K562 (cell line): ENCODE measurements at regions not wholly inside any gene's neighbourhood (a gene's known extent, or its start where the extent isn't known, plus 50 kb on each side); places are given as distances from the start of the nearest gene placed in this dataset.

Source experiments
- ATAC-seq: fragments of 200-7000 bp; cut with Tn5 transposase; 3 replicates; pipeline ENCODE4 v1.9.1; 2020; ENCODE audit warnings: moderate library complexity
- BruUV-seq: library from RNA; stranded (reverse); fragments of 400-500 nt; replicated peaks from 2 replicates; lab custom pipeline; 2021; lab: Mats Ljungman, UMichigan
- CTCF ChIA-PET: fragments of 300-600 bp; formaldehyde crosslinking; extraction: SDS; loops from one replicate; lab custom pipeline; 2021; ENCODE audit warnings: low intra/inter-chr PET ratio; lab: Yijun Ruan, JAX
- POLR2A ChIA-PET: fragments of 300-600, 350-650 bp; sonication (Branson Sonifier 250); formaldehyde crosslinking; extraction: SDS; loops from one replicate; lab custom pipeline; 2021; ENCODE audit warnings: antibody characterized with exemption, inconsistent platforms; lab: Yijun Ruan, JAX
- DNase-seq, 4 experiments: peaks; one replicate each; pipeline versions ENCODE4 v3.0.0 to v3.0.0-alpha.2; 2011 to 2018; ENCODE audit warnings: low spot score in 3 of 4, mixed read lengths in 3 of 4; ENCODE audit errors: extremely low read depth in 1 of 4
- FAIRE-seq: peaks from 2 replicates; lab custom pipeline; 2011; peaks lifted over from hg19 to GRCh38; lab: Jason Lieb, UNC
- H2AFZ ChIP-seq: 2 replicates; pipeline ENCODE4 v1.6.0; 2011; ENCODE audit warnings: low read depth, low read length, control low read depth, inconsistent platforms
- H3K27ac ChIP-seq: fragments of 200-600 bp; 3 replicates; pipeline ENCODE4 v1.8.0; 2011; ENCODE audit warnings: low read depth, mild to moderate bottlenecking, control low read depth, inconsistent platforms, low read length, moderate library complexity, mixed read lengths; ENCODE audit errors: extremely low read depth
- H3K27me3 ChIP-seq, 2 experiments: fragments of 300-600 bp in 1 of 2; 2 replicates in 1 of 2; 3 replicates in 1 of 2; pipeline versions ENCODE4 v1.6.0 to v1.8.0; 2011; ENCODE audit warnings: inconsistent platforms in 2 of 2, low read length in 2 of 2, mild to moderate bottlenecking in 1 of 2, mixed read lengths in 1 of 2, moderate library complexity in 1 of 2; ENCODE audit not compliant: control insufficient read depth in 2 of 2, insufficient read depth in 2 of 2
- H3K36me3 ChIP-seq: fragments of 300-600 bp; 3 replicates; pipeline ENCODE4 v1.8.0; 2011; ENCODE audit warnings: mild to moderate bottlenecking, low read length, inconsistent platforms; ENCODE audit not compliant: control insufficient read depth, insufficient read depth
- H3K4me1 ChIP-seq, 2 experiments: fragments of 200-600 bp in 1 of 2; replicated peaks in 1 of 2; 2 replicates in 1 of 2; 3 replicates in 1 of 2; pipeline versions ENCODE4 v1.5.1 to v1.8.0; 2011; ENCODE audit warnings: inconsistent platforms in 2 of 2, low read length in 2 of 2, mild to moderate bottlenecking in 1 of 2, mixed read lengths in 1 of 2, moderate library complexity in 1 of 2; ENCODE audit not compliant: control insufficient read depth in 2 of 2, insufficient read depth in 2 of 2
- H3K4me2 ChIP-seq: 2 replicates; pipeline ENCODE4 v1.6.1; 2011; ENCODE audit warnings: low read length, control low read depth, inconsistent platforms, mixed read lengths; ENCODE audit not compliant: insufficient read depth
- H3K4me3 ChIP-seq: fragments of 200-600 bp; sonication (generic), shearing (Covaris generic); 2 replicates; pipeline ENCODE4 v1.5.1; 2016; ENCODE audit warnings: control low read depth, inconsistent platforms
- H3K79me2 ChIP-seq: fragments of 200-600 bp; 3 replicates; pipeline ENCODE4 v1.8.0; 2011; ENCODE audit warnings: low read length, inconsistent platforms; ENCODE audit not compliant: control insufficient read depth, insufficient read depth
- H3K9ac ChIP-seq, 2 experiments: 2 replicates each; pipeline versions ENCODE4 v1.6.0 to v1.6.1; 2011; ENCODE audit warnings: low read depth in 2 of 2, low read length in 2 of 2, control low read depth in 1 of 2, inconsistent platforms in 1 of 2, mild to moderate bottlenecking in 1 of 2, mixed read lengths in 1 of 2; ENCODE audit not compliant: insufficient read depth in 1 of 2
- H3K9me1 ChIP-seq: one replicate; pipeline ENCODE4 v1.6.0; 2011; ENCODE audit warnings: inconsistent platforms, mild to moderate bottlenecking, low read length, moderate library complexity; ENCODE audit not compliant: control insufficient read depth, insufficient read depth
- H3K9me3 ChIP-seq: replicated peaks from 2 replicates; pipeline ENCODE4 v1.5.1; 2011; ENCODE audit warnings: low read depth, low read length, inconsistent platforms; ENCODE audit not compliant: control insufficient read depth, insufficient read depth
- H4K20me1 ChIP-seq: replicated peaks from 2 replicates; pipeline ENCODE4 v1.6.1; 2011; ENCODE audit warnings: low read length, inconsistent platforms, mixed read lengths; ENCODE audit not compliant: control insufficient read depth, insufficient read depth
- ATF7 ChIP-seq: fragments of 450-650 bp; IDR thresholded peaks from 2 replicates; pipeline ENCODE4 v1.7.1; 2014; ENCODE audit warnings: mild to moderate bottlenecking, moderate library complexity
- E4F1 ChIP-seq: fragments of 250-450 bp; sonication (Bioruptor Pico); IDR thresholded peaks from 2 replicates; pipeline ENCODE4 v1.5.0; 2021; ENCODE audit warnings: mild to moderate bottlenecking, borderline replicate concordance
- EGR1 ChIP-seq: fragments of 450-650 bp; conservative IDR thresholded peaks from 2 replicates; pipeline ENCODE4 v1.6.1; 2017; ENCODE audit warnings: mild to moderate bottlenecking
- GTF2B ChIP-seq: IDR thresholded peaks from 2 replicates; pipeline ENCODE4 v1.6.1; 2011; ENCODE audit not compliant: insufficient read length; ENCODE audit errors: extremely low read depth
- HES1 ChIP-seq: fragments of 450-650 bp; IDR thresholded peaks from 2 replicates; pipeline ENCODE4 v1.6.1; 2016; ENCODE audit warnings: low read depth, mild to moderate bottlenecking, moderate library complexity
- NEUROD1 ChIP-seq: fragments of 150-350 bp; IDR thresholded peaks from 2 replicates; pipeline ENCODE4 v1.6.1; 2014; ENCODE audit warnings: borderline replicate concordance, low read length, low read depth; ENCODE audit not compliant: partially characterized antibody
- PRMT5 ChIP-seq: sonication (generic); formaldehyde crosslinking; IDR thresholded peaks from 2 replicates; pipeline ENCODE4 v1.5.0; 2020; ENCODE audit warnings: missing genetic modification reagents
- PTTG1 ChIP-seq: fragments of 450-650 bp; IDR thresholded peaks from 2 replicates; pipeline ENCODE4 v1.6.1; 2016; ENCODE audit warnings: low read depth, mild to moderate bottlenecking, missing genetic modification characterization, missing compliant biosample characterization
- TGIF2 ChIP-seq: sonication (generic); formaldehyde crosslinking; IDR thresholded peaks from 2 replicates; pipeline ENCODE4 v1.8.1; 2022; ENCODE audit warnings: mild to moderate bottlenecking, missing genetic modification reagents, moderate library complexity
- ZFP30 ChIP-seq: fragments of 250-450 bp; sonication (Bioruptor Pico); IDR thresholded peaks from 2 replicates; pipeline ENCODE4 v1.8.0; 2022; ENCODE audit warnings: moderate library complexity, mild to moderate bottlenecking, inconsistent platforms, borderline replicate concordance
- ZHX1 ChIP-seq: fragments of 150-350 bp; conservative IDR thresholded peaks from 2 replicates; pipeline ENCODE4 v1.6.1; 2014; ENCODE audit warnings: low read length
- ZNF239 ChIP-seq: fragments of 250-450 bp; sonication (Bioruptor Pico); IDR thresholded peaks from 2 replicates; pipeline ENCODE4 v1.4.0; 2020; ENCODE audit warnings: mild to moderate bottlenecking
- ZNF408 ChIP-seq: fragments of 250-450 bp; sonication (Bioruptor Pico); IDR thresholded peaks from 2 replicates; pipeline ENCODE4 v1.4.0; 2020; ENCODE audit warnings: low read depth, mild to moderate bottlenecking, moderate library complexity
- ZNF583 ChIP-seq: fragments of 250-450 bp; sonication (Bioruptor Pico); IDR thresholded peaks from 2 replicates; pipeline ENCODE4 v1.4.0; 2020
- ZNF785 ChIP-seq: fragments of 250-450 bp; sonication (Bioruptor Pico); IDR thresholded peaks from 2 replicates; pipeline ENCODE4 v1.4.0; 2020; ENCODE audit warnings: mild to moderate bottlenecking
- ZNF830 ChIP-seq: fragments of 250-450 bp; sonication (Bioruptor Pico); IDR thresholded peaks from 2 replicates; pipeline ENCODE4 v1.5.0; 2021; ENCODE audit warnings: mild to moderate bottlenecking
- in situ Hi-C: fragments of 300-500 bp; cut with MboI; formaldehyde crosslinking; loops from 4 replicates; pipeline ENCODE4 v1.15.0; 2018; ENCODE audit warnings: inconsistent platforms, mixed read lengths
- intact Hi-C: fragments of 100-400 bp; cut with micrococcal nuclease; formaldehyde crosslinking; loops from 2 replicates; pipeline ENCODE4 v1.14.2; 2022

- Histone ChIP-seq H3K9me1 (no peaks in the 10 kb centered on the region), H3K27ac (no peak overlapping the region), H3K9me3 (no peaks in the 10 kb centered on the region; the same call in 1 of the 2 replicates), H3K27me3 (no peaks in the 10 kb centered on the region), H4K20me1 (no peaks in the 10 kb centered on the region), H2AFZ (no peak overlapping the region), H3K4me2 (no peak overlapping the region), H3K36me3 (no peaks in the 10 kb centered on the region), H3K4me3 (no peak overlapping the region), H3K9ac (no peak overlapping the region), H3K79me2 (no peaks in the 10 kb centered on the region), H3K4me1 (no peaks in the 10 kb centered on the region)
- FAIRE-seq (no peak), ATAC-seq (no peak), DNase-seq (no peak)
- TF ChIP-seq ZNF408 (no peak), GTF2B (no peak), NEUROD1 (no peak), ATF7 (no peak), TGIF2 (CRISPR knock-in tag) (no peak), EGR1 (no peak), ZNF785 (no peak), ZNF239 (CRISPR knock-in tag) (no peak), PTTG1 (tag) (no peak), ZNF583 (CRISPR knock-in tag) (no peak), PRMT5 (CRISPR knock-in tag) (no peak), E4F1 (no peak), ZHX1 (no peak), ZFP30 (no peak), HES1 (no peak), ZNF830 (CRISPR knock-in tag) (no peak)
- intact Hi-C loops (no loop called here), in situ Hi-C loops (no loop called here)
- ChIA-PET POLR2A (no interaction called here), CTCF (no interaction called here)
- BruUV-seq, result no TSS peak
Measured at GRCh38 chr1:101548376-101548775, 311.6 kb downstream of the S1PR1 start.
